Epidermal melanocyte (primary cell): ENCODE measurements at regions not wholly inside any gene's neighbourhood (a gene's known extent, or its start where the extent isn't known, plus 50 kb on each side); places are given as distances from the start of the nearest gene placed in this dataset.
A peak's percentile ranks its signal among the peaks of the same experiment; 100 is the strongest.

Experiments used
- DNase-seq: peaks from one replicate; pipeline ENCODE4 v3.0.0; 2011; ENCODE audit warnings: low spot score; ENCODE audit not compliant: insufficient read length

GRCh38 chr6:25062070-25062811 is 126.5 kb upstream of the RIPOR2 start:
- DNase-seq, result no peak

- DNase-seq, result no peak
Measured at GRCh38 chr6:25064006-25064405, 128.2 kb upstream of the RIPOR2 start.

- no peak for DNase-seq
Measured at GRCh38 chr6:25065666-25066065, 129.9 kb upstream of the RIPOR2 start.

DNA sequence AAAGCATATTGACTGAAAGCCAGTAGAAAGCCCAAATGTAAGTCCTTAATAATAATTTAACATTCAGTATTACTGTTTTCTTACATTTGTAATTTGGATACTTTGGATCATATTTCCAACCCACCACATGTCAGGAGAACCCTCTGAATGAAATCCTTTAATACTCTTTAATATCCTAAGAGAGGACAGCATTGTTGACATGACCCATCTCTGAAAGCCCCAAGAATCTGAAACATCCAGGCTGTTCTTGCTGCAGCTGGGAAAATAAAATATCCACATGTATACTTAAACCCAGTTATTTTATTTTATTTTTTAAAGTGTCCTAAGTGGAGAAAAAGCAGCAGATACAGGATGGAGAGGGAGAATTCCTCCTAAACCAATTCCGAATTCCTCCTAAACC is 130.8 kb upstream of the RIPOR2 start:
- no peak for DNase-seq

DNA sequence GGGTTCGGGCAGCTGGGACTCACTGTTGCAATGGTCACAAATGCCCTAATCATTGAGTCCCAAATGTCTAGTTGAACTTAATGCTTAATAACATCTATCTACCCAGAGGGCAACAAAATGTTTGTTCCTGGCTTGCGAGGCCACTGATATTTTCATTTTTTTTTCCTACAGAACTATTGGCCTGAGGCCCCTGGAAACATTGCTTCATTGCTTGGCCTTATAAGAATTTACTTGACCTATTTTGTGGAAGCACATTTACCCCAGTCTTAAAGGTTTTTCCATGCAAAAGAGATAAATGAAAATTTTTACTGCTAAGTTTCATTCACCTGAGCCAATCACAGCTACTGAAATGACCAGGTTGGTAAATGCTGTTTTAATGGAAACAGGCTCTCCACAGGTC is 133.1 kb upstream of the RIPOR2 start:
- DNase-seq, result no peak

GRCh38 chr6:25070547-25071366 is 135.0 kb upstream of the RIPOR2 start:
- DNase-seq, result peak; percentile 64

DNA sequence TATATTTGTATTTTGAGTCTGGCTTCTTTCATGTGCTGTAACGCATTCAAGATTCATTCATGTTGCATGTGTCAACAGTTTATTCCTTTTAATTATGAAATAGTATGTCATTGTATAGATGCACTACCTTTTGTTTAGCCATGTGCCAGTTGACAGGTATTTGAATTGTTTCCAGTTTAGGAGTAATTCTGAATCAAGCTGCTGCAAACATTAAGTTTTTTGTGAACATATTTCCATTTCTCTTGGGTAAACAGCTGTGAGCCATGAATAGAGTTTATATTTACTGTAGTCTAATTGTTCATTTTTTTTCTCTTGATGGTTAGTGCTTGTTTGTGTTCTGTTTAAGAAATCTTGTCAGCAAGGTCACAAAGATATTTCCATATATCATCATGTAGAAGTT is 142.4 kb upstream of the RIPOR2 start:
- DNase-seq, result no peak

DNA sequence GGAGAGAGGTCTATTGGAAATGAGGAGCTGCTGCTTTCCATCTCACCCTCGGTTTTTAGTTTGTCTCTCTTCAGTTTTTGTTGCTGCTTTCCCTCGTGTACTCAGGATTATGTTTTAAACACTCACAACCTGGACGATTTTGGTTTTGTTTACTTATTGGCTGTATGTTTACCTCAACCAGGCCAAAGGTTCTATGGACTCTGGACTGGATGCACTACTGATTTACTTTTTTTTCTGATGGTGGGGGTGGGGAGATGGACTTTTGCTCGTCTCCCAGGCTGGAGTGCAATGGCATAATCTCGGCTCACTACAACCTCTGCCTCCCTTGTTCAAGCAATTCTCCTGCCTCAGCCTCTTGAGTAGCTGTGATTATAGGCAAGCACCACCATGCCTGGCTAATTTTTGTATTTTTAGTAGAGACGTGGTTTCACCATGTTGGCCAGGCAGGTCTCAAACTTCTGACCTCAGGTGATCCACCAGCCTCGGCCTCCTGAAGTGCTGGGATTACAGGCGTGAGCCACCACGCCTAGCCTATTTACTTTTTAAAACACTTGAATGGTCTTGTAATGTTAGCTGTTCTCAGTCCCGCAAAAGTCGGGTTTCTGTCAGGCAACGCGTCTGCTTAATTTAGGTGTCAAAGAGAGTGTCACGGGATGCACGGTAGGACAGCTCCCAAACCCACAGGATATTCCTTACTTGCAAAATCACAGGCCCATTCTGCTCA is 148.2 kb upstream of the RIPOR2 start:
- DNase-seq, result no peak

DNA sequence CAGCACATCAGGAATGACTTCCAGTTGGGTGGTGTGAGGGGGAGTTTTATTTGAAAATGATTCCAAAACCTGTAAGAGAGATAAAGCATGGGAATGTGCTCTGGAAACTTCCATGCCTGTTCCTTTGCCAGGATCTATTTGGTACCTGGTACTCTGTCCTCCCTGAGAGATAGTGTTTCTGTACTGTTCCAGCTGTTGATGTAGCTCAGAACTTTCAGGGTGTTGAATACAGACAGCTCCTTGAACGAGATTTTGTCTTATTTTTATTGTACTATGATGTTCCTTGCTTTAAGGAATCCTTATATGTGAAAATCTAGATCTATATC is 148.7 kb upstream of the RIPOR2 start:
- no peak for DNase-seq

GRCh38 chr6:25085756-25086155 is 150.0 kb upstream of the RIPOR2 start:
- no peak for DNase-seq

DNA sequence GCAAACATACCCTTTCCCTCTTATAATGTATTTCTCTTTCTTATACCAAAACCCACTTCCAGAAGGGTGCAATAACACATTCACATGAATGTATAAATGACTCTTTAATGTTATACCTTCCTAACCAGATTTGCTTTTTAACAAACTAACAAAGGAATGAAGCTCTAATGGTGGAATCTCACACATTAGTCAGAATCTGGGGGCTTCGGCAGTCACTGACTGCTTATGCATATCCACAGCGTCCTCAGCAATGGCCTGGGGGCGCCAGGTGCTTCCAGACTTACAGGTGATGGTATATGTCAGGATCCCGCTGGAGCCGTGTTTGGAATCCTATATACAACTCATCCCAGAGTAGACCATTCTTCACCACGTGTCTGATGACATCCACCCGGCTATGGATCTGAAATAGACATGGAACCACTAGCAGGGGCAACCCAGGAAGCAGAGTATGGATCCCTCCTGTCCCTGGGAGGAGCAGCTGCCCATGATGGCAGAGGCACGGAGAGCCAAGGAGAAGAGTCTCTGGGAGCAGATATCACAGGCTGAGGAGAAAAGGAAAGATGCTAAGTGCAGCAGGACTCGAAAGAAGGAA is 150.8 kb upstream of the RIPOR2 start:
- no peak for DNase-seq

- DNase-seq, result no peak
Measured at GRCh38 chr6:25088513-25088912, 152.8 kb upstream of the RIPOR2 start.

DNA sequence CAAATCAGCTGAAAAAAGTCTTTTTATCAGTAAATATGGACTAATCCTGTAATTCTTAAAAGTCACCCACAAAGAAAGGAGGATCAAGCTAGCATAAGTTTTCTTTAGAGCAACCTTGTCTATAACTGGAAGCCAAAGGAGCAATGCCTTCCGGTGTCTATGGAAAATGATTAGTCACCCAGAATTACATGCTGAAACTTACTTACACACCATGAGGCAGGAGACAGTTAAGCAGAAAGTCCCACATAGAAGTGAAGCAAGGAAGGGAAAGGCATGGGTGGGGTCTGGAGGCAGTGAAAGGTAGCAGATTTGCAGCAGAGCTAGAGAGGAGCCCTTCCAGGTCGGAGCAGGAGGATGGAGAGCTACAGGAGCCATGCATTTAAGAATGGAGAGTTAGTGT is 153.7 kb upstream of the RIPOR2 start:
- DNase-seq, result no peak

DNA sequence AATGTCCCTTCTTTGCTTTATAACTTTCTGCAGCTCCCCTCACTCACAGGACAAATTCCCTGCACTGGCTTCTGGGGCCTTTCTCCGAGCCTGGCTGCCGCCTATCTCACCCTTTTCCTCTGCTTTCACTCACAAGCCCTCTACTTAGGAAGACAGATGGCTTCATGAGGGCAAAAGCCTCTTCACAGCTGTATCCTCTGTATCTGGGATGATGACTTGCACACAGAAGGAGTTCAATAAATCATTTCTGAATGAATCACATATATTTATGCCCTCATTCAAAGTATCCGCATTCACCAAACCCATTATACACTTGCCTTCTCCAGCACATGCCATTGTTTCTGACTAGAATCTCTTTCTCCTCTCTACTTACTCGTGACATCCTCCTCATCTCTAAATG is 159.0 kb upstream of the RIPOR2 start:
- no peak for DNase-seq

- DNase-seq, result no peak
Measured at GRCh38 chr6:25100288-25100687, 164.5 kb upstream of the RIPOR2 start.

GRCh38 chr6:25103603-25104002 is 167.8 kb upstream of the RIPOR2 start:
- DNase-seq, result no peak

DNA sequence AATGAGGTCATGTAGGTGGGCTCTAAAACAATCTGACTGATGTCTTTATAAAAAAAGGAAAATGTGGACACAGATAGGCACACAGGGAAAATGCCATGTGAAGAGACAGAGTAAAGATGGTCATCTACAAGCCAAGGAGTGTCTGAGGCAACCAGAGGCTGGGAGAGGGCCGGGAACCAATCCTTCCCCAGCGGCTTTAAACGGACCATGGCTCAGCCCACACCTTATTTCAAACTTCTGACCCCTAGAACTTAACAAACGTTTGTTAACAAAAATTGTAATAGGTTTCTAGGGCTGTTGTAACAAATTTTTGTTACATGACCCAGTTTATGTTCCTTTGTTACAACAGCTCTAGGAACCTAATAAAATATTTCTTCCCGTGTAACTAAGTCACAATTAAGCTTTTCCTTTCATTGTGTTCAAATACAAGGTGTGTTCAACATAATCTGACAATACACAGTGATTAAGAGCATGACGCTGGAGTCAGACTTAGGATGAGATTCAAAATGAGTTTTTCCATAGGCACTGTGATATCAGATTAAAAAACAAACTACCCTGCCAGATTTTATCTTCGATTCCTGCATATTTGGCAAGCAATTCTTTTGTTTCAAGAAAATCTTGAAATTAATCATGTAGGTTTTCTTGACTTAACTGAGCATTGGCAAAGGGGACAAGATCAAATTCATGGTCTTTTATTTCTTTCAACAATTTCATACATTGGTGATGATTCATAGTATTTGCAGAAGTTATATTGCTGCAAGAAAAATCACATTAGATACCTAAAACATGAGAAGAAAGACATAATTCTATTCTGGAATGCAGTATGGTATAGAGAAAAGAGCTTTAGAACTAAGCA is 169.5 kb upstream of the RIPOR2 start:
- DNase-seq, result no peak

GRCh38 chr6:25107218-25107617 is 171.5 kb upstream of the RIPOR2 start:
- no peak for DNase-seq

DNA sequence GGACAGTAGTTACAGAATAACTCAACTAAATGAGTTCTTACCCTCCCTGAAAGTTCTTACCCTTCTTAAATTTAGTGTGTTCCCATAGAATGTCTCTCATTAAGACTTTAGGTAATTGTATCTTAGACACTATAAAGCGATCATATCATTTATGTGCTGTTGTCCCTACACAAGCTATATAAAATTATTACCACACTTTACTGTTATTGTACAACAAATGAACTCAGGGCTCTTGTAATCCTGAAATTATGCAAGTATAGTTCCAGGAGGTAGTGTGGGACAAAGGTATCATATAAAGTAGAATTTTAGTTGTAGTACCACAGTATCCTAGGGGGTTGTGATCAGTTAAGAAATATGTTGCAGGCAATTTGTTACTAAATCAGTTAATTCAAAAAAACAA is 167.4 kb upstream of the CARMIL1 start:
- DNase-seq, result no peak

GRCh38 chr6:25112322-25112773 is 166.8 kb upstream of the CARMIL1 start:
- DNase-seq, result no peak

GRCh38 chr6:25113436-25113835 is 165.7 kb upstream of the CARMIL1 start:
- no peak for DNase-seq
